GM12878 (cell line): ENCODE measurements at regions not wholly inside any gene's neighbourhood (a gene's known extent, or its start where the extent isn't known, plus 50 kb on each side); places are given as distances from the start of the nearest gene placed in this dataset.

Experiments
- DPF2 ChIP-seq: fragments of 450-650 bp; IDR thresholded peaks from 2 replicates; pipeline ENCODE4 v1.6.1; 2017; ENCODE audit warnings: mild to moderate bottlenecking
- ETV6 ChIP-seq, 2 experiments: fragments of 450-650 bp in 1 of 2; IDR thresholded peaks in 1 of 2; conservative IDR thresholded peaks in 1 of 2; 2 replicates each; pipeline ENCODE4 v1.6.1; 2014; ENCODE audit warnings: antibody characterized with exemption in 1 of 2, borderline replicate concordance in 1 of 2, low read depth in 1 of 2, mild to moderate bottlenecking in 1 of 2, moderate library complexity in 1 of 2
- FOXM1 ChIP-seq: IDR thresholded peaks from 2 replicates; pipeline ENCODE4 v1.6.1; 2012; ENCODE audit warnings: low read depth, mild to moderate bottlenecking, inconsistent platforms, low read length, moderate library complexity
- GABPA ChIP-seq: IDR thresholded peaks from 2 replicates; pipeline ENCODE4 v1.6.1; 2014; ENCODE audit warnings: antibody characterized with exemption, low read depth, mild to moderate bottlenecking, inconsistent platforms
- KAT2A ChIP-seq: conservative IDR thresholded peaks from 2 replicates; pipeline ENCODE4 v1.6.1; 2011; ENCODE audit warnings: low read depth, low read length; ENCODE audit not compliant: control insufficient read depth
- NFYB ChIP-seq: IDR thresholded peaks from 2 replicates; pipeline ENCODE4 v1.6.1; 2011; ENCODE audit warnings: low read depth, mild to moderate bottlenecking, low read length, improper control_type of control experiment, moderate library complexity; ENCODE audit not compliant: insufficient read depth
- POLR2A ChIP-seq: IDR thresholded peaks from 2 replicates; pipeline ENCODE4 v1.6.1; 2011; ENCODE audit warnings: low read depth, mild to moderate bottlenecking, low read length
- POLR2AphosphoS2 ChIP-seq: IDR thresholded peaks from 2 replicates; pipeline ENCODE4 v1.6.1; 2011; ENCODE audit warnings: low read depth, mild to moderate bottlenecking, low read length, improper control_type of control experiment, moderate library complexity
- SREBF1 ChIP-seq: IDR thresholded peaks from 2 replicates; pipeline ENCODE4 v1.6.1; 2012; ENCODE audit warnings: mild to moderate bottlenecking, low read length
- ZBTB4 ChIP-seq: fragments of 450-650 bp; formaldehyde crosslinking; IDR thresholded peaks from 2 replicates; pipeline ENCODE4 v1.4.0; 2022; ENCODE audit warnings: mild to moderate bottlenecking, moderate library complexity
- ZNF24 ChIP-seq: fragments of 450-650 bp; IDR thresholded peaks from 2 replicates; pipeline ENCODE4 v1.6.1; 2017; ENCODE audit warnings: antibody characterized with exemption, mild to moderate bottlenecking
- ZNF274 ChIP-seq: IDR thresholded peaks from one replicate; pipeline ENCODE4 v1.8.0; 2011; ENCODE audit not compliant: insufficient read length, insufficient read depth
- TF ChIP-seq, protein P1 (sequence below), 3 experiments: IDR thresholded peaks in 2 of 3; conservative IDR thresholded peaks in 1 of 3; 2 replicates each; pipeline ENCODE4 v1.5.1; 2011; ENCODE audit warnings: low read depth in 3 of 3, low read length in 3 of 3, mild to moderate bottlenecking in 3 of 3, control low read depth in 2 of 3, moderate library complexity in 2 of 3, inconsistent platforms in 1 of 3, mixed read lengths in 1 of 3; ENCODE audit not compliant: control insufficient read depth in 2 of 3, insufficient read depth in 1 of 3; ENCODE audit errors: extremely low read depth in 1 of 3
- TF ChIP-seq, protein P2 (sequence below): fragments of 450-650 bp; formaldehyde crosslinking; IDR thresholded peaks from 2 replicates; pipeline ENCODE4 v1.5.0; 2022; ENCODE audit warnings: mild to moderate bottlenecking, missing genetic modification characterization

- TF ChIP-seq ZNF274: no peak
- no peak for TF ChIP-seq GABPA
- TF ChIP-seq, protein P1, sequence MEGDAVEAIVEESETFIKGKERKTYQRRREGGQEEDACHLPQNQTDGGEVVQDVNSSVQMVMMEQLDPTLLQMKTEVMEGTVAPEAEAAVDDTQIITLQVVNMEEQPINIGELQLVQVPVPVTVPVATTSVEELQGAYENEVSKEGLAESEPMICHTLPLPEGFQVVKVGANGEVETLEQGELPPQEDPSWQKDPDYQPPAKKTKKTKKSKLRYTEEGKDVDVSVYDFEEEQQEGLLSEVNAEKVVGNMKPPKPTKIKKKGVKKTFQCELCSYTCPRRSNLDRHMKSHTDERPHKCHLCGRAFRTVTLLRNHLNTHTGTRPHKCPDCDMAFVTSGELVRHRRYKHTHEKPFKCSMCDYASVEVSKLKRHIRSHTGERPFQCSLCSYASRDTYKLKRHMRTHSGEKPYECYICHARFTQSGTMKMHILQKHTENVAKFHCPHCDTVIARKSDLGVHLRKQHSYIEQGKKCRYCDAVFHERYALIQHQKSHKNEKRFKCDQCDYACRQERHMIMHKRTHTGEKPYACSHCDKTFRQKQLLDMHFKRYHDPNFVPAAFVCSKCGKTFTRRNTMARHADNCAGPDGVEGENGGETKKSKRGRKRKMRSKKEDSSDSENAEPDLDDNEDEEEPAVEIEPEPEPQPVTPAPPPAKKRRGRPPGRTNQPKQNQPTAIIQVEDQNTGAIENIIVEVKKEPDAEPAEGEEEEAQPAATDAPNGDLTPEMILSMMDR (IDR thresholded peaks at IDR 0.05 in 2 of 3, conservative IDR thresholded peaks at IDR 0.05 in 1 of 3; ENCODE audit: control insufficient read depth in 2 of 3, extremely low read depth in 1 of 3, insufficient read depth in 1 of 3, low read depth in 3 of 3, low read length in 3 of 3): no peak
- TF ChIP-seq, protein P2, sequence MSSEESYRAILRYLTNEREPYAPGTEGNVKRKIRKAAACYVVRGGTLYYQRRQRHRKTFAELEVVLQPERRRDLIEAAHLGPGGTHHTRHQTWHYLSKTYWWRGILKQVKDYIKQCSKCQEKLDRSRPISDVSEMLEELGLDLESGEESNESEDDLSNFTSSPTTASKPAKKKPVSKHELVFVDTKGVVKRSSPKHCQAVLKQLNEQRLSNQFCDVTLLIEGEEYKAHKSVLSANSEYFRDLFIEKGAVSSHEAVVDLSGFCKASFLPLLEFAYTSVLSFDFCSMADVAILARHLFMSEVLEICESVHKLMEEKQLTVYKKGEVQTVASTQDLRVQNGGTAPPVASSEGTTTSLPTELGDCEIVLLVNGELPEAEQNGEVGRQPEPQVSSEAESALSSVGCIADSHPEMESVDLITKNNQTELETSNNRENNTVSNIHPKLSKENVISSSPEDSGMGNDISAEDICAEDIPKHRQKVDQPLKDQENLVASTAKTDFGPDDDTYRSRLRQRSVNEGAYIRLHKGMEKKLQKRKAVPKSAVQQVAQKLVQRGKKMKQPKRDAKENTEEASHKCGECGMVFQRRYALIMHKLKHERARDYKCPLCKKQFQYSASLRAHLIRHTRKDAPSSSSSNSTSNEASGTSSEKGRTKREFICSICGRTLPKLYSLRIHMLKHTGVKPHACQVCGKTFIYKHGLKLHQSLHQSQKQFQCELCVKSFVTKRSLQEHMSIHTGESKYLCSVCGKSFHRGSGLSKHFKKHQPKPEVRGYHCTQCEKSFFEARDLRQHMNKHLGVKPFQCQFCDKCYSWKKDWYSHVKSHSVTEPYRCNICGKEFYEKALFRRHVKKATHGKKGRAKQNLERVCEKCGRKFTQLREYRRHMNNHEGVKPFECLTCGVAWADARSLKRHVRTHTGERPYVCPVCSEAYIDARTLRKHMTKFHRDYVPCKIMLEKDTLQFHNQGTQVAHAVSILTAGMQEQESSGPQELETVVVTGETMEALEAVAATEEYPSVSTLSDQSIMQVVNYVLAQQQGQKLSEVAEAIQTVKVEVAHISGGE (CRISPR knock-in tag): no peak
- TF ChIP-seq ETV6 (conservative IDR thresholded peaks at IDR 0.05 in 1 of 2, IDR thresholded peaks at IDR 0.05 in 1 of 2; ENCODE audit: borderline replicate concordance in 1 of 2, low read depth in 1 of 2): no peak
- peak; percentile 71 for TF ChIP-seq POLR2A
- no peak for TF ChIP-seq ZBTB4 (CRISPR knock-in tag)
- no peak for TF ChIP-seq ZNF24
- no peak for TF ChIP-seq SREBF1
- TF ChIP-seq POLR2AphosphoS2: no peak
- no peak for TF ChIP-seq NFYB
- TF ChIP-seq FOXM1: no peak
- TF ChIP-seq DPF2: no peak
- no peak for TF ChIP-seq KAT2A
Observed at GRCh38 chr3:11718637-11719405, 75.1 kb upstream of the VGLL4 start.
